WERI-Rb-1 (cell line): ENCODE measurements at regions not wholly inside any gene's neighbourhood (a gene's known extent, or its start where the extent isn't known, plus 50 kb on each side); places are given as distances from the start of the nearest gene placed in this dataset.
A peak's percentile ranks its signal among the peaks of the same experiment; 100 is the strongest.

Experiments used
- DNase-seq: peaks from one replicate; pipeline ENCODE4 v3.0.0-alpha.2; 2020
- H3K27ac ChIP-seq: fragments of 250-450 bp; sonication (Bioruptor Pico); 2 replicates; pipeline ENCODE4 v1.5.1; 2020; ENCODE audit warnings: mild to moderate bottlenecking, moderate library complexity
- H3K27me3 ChIP-seq: fragments of 250-450 bp; sonication (Bioruptor Pico); 2 replicates; pipeline ENCODE4 v1.5.1; 2021; ENCODE audit warnings: mild to moderate bottlenecking, low read depth, moderate library complexity; ENCODE audit not compliant: insufficient read depth, severe bottlenecking
- H3K36me3 ChIP-seq: fragments of 250-450 bp; sonication (Bioruptor Pico); 2 replicates; pipeline ENCODE4 v1.5.1; 2020; ENCODE audit warnings: mild to moderate bottlenecking, moderate library complexity
- H3K4me3 ChIP-seq: 2 replicates; pipeline ENCODE4 v1.5.1; 2011; ENCODE audit warnings: low read depth, mild to moderate bottlenecking, control low read depth, low read length
- H3K9me3 ChIP-seq: fragments of 250-450 bp; sonication (Bioruptor Pico); 2 replicates; pipeline ENCODE4 v1.5.1; 2021; ENCODE audit warnings: mild to moderate bottlenecking, moderate library complexity; ENCODE audit not compliant: severe bottlenecking
- TF ChIP-seq, protein P1 (sequence below): IDR thresholded peaks from 2 replicates; pipeline ENCODE4 v1.5.1; 2011; ENCODE audit warnings: low read depth, mild to moderate bottlenecking, control low read depth, inconsistent platforms, low read length

DNA sequence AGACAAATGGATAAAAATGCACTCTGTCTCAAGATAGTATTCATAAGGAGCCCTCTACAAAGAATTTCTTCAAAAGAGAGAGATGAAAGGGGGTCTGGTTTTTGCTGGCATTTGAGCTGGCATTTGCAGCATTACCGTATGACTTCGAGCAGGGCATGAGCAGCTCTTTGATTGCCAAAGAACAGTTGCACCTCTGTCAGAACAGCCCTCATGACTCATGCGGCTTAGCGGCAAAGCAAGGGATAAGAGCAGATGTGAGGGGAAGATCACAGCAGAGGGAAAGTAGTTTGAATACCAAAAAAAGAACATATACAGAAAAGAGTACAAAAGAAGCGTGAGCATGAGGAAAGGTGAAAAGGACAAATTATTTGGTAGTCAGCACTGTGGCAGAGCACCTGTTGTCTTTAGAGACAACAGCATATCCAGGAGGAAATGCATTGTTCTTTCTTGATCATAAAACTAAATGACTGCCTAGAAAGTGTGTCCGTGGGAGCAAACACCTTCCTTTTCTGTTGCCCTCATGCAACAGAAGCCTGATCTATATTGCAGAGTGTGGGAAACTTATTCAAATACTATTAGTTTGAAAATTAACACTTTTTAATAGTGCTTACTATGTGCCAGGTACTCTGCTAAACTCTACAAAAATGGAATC is 80.5 kb upstream of the SLC24A5 start:
- H3K4me3 ChIP-seq, result no peak overlapping the region
- peak; percentile 40 for DNase-seq
- no peaks in the 10 kb centered on the region for H3K36me3 ChIP-seq
- H3K27me3 ChIP-seq, result no peaks in the 10 kb centered on the region
- H3K27ac ChIP-seq, result no peak overlapping the region
- TF ChIP-seq, protein P1, sequence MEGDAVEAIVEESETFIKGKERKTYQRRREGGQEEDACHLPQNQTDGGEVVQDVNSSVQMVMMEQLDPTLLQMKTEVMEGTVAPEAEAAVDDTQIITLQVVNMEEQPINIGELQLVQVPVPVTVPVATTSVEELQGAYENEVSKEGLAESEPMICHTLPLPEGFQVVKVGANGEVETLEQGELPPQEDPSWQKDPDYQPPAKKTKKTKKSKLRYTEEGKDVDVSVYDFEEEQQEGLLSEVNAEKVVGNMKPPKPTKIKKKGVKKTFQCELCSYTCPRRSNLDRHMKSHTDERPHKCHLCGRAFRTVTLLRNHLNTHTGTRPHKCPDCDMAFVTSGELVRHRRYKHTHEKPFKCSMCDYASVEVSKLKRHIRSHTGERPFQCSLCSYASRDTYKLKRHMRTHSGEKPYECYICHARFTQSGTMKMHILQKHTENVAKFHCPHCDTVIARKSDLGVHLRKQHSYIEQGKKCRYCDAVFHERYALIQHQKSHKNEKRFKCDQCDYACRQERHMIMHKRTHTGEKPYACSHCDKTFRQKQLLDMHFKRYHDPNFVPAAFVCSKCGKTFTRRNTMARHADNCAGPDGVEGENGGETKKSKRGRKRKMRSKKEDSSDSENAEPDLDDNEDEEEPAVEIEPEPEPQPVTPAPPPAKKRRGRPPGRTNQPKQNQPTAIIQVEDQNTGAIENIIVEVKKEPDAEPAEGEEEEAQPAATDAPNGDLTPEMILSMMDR, result no peak
- H3K9me3 ChIP-seq, result no peaks in the 10 kb centered on the region

GRCh38 chr15:48041454-48041853 is 79.3 kb upstream of the SLC24A5 start:
- no peak overlapping the region for H3K27ac ChIP-seq
- DNase-seq, result no peak
- TF ChIP-seq, protein P1, result no peak
- H3K36me3 ChIP-seq, result no peaks in the 10 kb centered on the region
- no peak overlapping the region for H3K4me3 ChIP-seq
- no peaks in the 10 kb centered on the region for H3K27me3 ChIP-seq
- H3K9me3 ChIP-seq, result no peaks in the 10 kb centered on the region

GRCh38 chr15:48046813-48047438 is 73.9 kb upstream of the SLC24A5 start:
- Histone ChIP-seq H3K27ac (no peak overlapping the region), H3K27me3 (no peaks in the 10 kb centered on the region), H3K4me3 (no peak overlapping the region), H3K9me3 (no peaks in the 10 kb centered on the region), H3K36me3 (no peaks in the 10 kb centered on the region)
- TF ChIP-seq, protein P1, result no peak
- DNase-seq, result no peak

GRCh38 chr15:48049736-48050135 is 71.1 kb upstream of the SLC24A5 start:
- no peak overlapping the region for H3K4me3 ChIP-seq
- H3K36me3 ChIP-seq, result no peaks in the 10 kb centered on the region
- H3K9me3 ChIP-seq, result no peaks in the 10 kb centered on the region
- TF ChIP-seq, protein P1, result no peak
- no peak overlapping the region for H3K27ac ChIP-seq
- H3K27me3 ChIP-seq, result no peaks in the 10 kb centered on the region
- DNase-seq, result no peak

DNA sequence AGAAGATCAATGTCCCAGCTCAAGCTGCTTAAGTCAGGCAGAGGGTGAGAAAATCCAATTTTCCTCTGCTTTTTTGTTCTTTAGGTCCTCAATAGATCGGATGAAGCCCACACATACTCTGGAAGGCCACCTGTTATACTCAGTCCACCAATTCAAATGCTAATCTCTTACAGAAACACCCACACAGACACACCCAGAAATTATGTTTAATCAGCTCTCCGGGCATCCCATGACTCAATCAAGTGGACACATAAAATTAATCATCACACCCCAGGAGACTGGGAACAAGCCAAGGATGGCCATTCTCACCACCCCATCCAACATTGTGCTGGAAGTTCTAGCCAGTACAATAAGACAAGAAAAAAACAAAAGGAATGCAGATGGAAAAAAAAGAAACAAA is 67.8 kb upstream of the SLC24A5 start:
- Histone ChIP-seq H3K36me3 (no peaks in the 10 kb centered on the region), H3K27me3 (no peaks in the 10 kb centered on the region), H3K27ac (no peak overlapping the region), H3K4me3 (no peak overlapping the region), H3K9me3 (no peaks in the 10 kb centered on the region)
- TF ChIP-seq, protein P1, result no peak
- DNase-seq, result peak; percentile 28

GRCh38 chr15:48058371-48058770 is 62.4 kb upstream of the SLC24A5 start:
- H3K9me3 ChIP-seq, result no peaks in the 10 kb centered on the region
- H3K27me3 ChIP-seq, result no peaks in the 10 kb centered on the region
- H3K36me3 ChIP-seq, result no peaks in the 10 kb centered on the region
- TF ChIP-seq, protein P1, result no peak
- no peak for DNase-seq
- H3K4me3 ChIP-seq, result no peak overlapping the region
- H3K27ac ChIP-seq, result no peak overlapping the region
